GM10266 (cell line): ENCODE measurements at regions not wholly inside any gene's neighbourhood (a gene's known extent, or its start where the extent isn't known, plus 50 kb on each side); places are given as distances from the start of the nearest gene placed in this dataset.

Experiments
- DNase-seq: peaks from one replicate; pipeline ENCODE4 v3.0.0; 2012; ENCODE audit errors: extremely low spot score
- CTCF ChIP-seq: IDR thresholded peaks from 2 replicates; pipeline ENCODE4 v1.5.1; 2012; ENCODE audit warnings: mild to moderate bottlenecking, low read depth; ENCODE audit not compliant: control insufficient read depth, insufficient read depth; ENCODE audit errors: missing control alignments

GRCh38 chr9:16307626-16308195 is 562.8 kb downstream of the BNC2 start:
- no peak for TF ChIP-seq CTCF
- DNase-seq, result no peak

GRCh38 chr9:16308645-16309044 is 561.8 kb downstream of the BNC2 start:
- no peak for DNase-seq
- TF ChIP-seq CTCF, result no peak

- DNase-seq, result no peak
- TF ChIP-seq CTCF, result no peak
Observed at GRCh38 chr9:16309082-16309468, 561.4 kb downstream of the BNC2 start.

- TF ChIP-seq CTCF, result no peak
- no peak for DNase-seq
Observed at GRCh38 chr9:16309469-16310271, 560.8 kb downstream of the BNC2 start.

GRCh38 chr9:16310278-16311110 is 560.0 kb downstream of the BNC2 start:
- no peak for DNase-seq

GRCh38 chr9:16312116-16312515 is 558.4 kb downstream of the BNC2 start:
- no peak for DNase-seq

More at GRCh38 chr9:16310278-16311110, 560.0 kb downstream of the BNC2 start:
- no peak for TF ChIP-seq CTCF

More at GRCh38 chr9:16312116-16312515, 558.4 kb downstream of the BNC2 start:
- TF ChIP-seq CTCF, result no peak
